GM21390 (cell line): ENCODE measurements at regions not wholly inside any gene's neighbourhood (a gene's known extent, or its start where the extent isn't known, plus 50 kb on each side); places are given as distances from the start of the nearest gene placed in this dataset.

Experiments
- ATAC-seq: cut with Tn5 transposase; IDR thresholded peaks from one replicate; pipeline ENCODE4 v1.9.1; 2021; ENCODE audit not compliant: unreplicated experiment

- no peak for ATAC-seq
Measured at GRCh38 chr2:121038891-121039616, 245.9 kb downstream of the TFCP2L1 start.

DNA sequence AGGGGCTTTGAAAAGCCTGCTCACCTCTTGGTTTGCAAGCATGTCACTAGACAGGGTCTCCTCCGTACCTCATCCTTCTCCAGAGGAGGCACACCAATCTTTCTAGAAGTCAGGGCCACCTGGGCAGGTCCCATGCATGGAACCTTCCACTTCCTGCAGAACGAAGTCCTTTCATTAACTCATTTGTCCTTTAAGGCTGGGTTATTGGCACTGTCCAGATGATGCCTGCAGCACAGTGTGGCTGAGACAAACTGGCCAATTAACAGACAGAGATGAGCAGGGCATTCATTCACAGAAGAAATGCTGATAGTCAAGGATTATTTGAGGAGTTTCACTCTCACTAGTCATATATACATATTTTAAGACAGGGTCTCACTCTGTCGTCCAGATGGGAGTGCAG, 245.3 kb downstream of the TFCP2L1 start:
- no peak for ATAC-seq

GRCh38 chr2:121041516-121041915, 243.5 kb downstream of the TFCP2L1 start:
- ATAC-seq = no peak

- ATAC-seq = no peak
Measured at GRCh38 chr2:121043061-121043826, 241.8 kb downstream of the TFCP2L1 start.

- ATAC-seq = no peak
Measured at GRCh38 chr2:121043827-121044222, 241.2 kb downstream of the TFCP2L1 start.

GRCh38 chr2:121044412-121044811, 240.6 kb downstream of the TFCP2L1 start:
- no peak for ATAC-seq

DNA sequence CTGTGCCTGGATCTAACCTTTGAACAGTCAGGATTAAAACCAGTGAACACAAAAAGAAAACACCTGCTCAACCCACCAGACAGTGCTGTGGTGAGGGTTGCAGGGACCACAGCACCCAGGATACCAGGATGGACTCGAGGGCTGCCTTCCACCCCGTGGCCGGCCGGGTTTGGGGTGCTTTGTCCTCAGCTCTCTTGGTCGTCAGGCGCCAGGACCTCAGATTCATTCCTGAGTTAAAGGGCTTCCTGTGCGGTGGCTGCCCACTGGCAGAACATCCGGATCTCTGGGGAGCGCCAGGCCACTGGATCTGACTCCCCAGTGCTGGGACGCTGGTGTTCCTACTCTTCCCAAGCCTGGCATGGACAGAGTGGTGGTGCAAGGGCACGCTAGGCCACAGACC, 239.8 kb downstream of the TFCP2L1 start:
- no peak for ATAC-seq

DNA sequence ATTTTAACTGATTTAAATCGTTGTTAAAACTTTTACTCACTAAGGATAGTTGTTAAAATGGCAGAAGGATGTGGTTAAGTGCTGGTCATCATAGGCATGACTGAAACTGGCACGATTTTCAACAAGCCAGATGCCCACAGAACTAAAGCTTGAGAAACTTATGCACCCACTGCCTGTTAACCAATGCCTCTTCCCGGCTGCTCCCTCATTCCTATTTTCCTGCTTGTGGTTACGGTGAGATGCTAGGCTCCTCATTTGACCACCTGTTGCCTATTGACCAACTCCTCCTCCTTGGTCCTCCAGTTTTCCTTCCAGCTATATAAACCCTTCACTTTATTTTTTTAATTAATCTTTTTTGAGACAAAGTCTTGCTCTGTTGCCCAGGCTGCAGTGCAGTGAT, 238.7 kb downstream of the TFCP2L1 start:
- ATAC-seq = no peak

DNA sequence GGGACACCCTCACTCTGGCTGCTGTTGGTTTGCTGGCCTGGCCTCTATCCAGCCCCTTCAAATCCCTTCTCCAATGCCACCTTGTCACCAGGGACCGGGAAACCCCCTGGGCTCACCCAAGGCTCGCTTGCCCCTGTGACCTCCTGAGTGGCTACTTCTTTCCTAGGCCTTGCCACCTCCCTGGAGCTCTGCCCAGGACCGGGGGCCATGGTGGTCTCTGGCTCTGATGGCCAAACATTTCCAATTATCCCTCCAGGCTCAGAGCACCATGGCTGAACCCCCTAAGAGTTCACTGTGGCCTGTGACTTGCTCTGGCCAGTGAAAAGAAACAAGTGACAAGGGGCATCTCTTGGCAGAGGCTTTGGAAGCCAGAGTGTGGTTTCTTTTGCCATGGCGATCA, 237.6 kb downstream of the TFCP2L1 start:
- no peak for ATAC-seq

- ATAC-seq = no peak
Measured at GRCh38 chr2:121049131-121049530, 235.9 kb downstream of the TFCP2L1 start.

- ATAC-seq = no peak
Measured at GRCh38 chr2:121049950-121050585, 234.9 kb downstream of the TFCP2L1 start.

- ATAC-seq = no peak
Measured at GRCh38 chr2:121051311-121051710, 233.7 kb downstream of the TFCP2L1 start.

- no peak for ATAC-seq
Measured at GRCh38 chr2:121052023-121052422, 233.0 kb downstream of the TFCP2L1 start.

- no peak for ATAC-seq
Measured at GRCh38 chr2:121052521-121052920, 232.5 kb downstream of the TFCP2L1 start.

DNA sequence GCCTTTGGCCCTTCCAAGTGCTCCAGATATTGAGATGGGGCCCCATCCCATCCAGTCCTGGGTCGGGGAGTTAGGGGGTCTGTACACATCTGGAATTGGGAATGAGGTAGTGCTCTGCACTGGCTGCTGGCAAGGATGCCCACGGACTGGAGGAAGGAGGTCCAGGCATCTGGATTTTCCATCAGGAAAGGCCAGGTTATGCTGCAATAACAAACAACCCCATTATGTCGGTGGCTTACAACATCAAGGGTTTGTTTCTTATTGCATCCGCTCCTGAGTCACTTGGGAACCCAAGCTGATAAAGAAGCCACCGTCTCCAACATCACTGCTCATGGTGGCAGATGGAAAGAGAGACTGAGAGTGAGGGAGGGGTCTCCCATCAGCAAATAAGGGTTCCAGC, 229.9 kb downstream of the TFCP2L1 start:
- no peak for ATAC-seq

DNA sequence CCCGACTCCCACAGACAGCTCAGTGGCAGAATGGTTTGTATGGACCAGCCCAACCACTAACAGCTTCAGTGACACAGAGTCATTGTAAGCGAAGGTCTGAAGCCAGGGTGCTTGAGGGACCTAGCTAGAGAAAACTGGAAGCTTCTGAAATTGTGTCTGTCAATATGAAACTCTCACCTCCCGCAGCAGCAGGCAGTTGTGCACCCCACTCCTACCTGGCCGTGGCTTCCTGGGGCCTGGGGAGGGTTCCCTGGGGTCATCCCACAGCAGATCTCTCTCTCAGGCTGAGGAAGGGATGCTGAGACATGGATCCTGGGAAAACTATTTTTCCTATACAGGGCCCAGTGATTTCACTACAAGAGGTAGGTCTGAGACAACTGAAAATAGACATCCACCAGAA, 229.5 kb downstream of the TFCP2L1 start:
- ATAC-seq = no peak

- no peak for ATAC-seq
Measured at GRCh38 chr2:121058852-121059558, 226.0 kb downstream of the TFCP2L1 start.

- ATAC-seq = no peak
Measured at GRCh38 chr2:121059651-121060649, 225.1 kb downstream of the TFCP2L1 start.

GRCh38 chr2:121061633-121062032, 223.4 kb downstream of the TFCP2L1 start:
- no peak for ATAC-seq

- ATAC-seq = no peak
Measured at GRCh38 chr2:121063471-121063870, 221.5 kb downstream of the TFCP2L1 start.
